ENCODE measurements at regions not wholly inside any gene's neighbourhood (a gene's known extent, or its start where the extent isn't known, plus 50 kb on each side); places are given as distances from the start of the nearest gene placed in this dataset.

GRCh38 chr13:85661675-85662074, 137.5 kb downstream of the SLITRK6 start:
- H3K4me3 ChIP-seq: no peak overlapping the region
- H3K27ac ChIP-seq: no peak overlapping the region
- H3K9me3 ChIP-seq (replicated peaks in 1 of 3): no peaks in the 10 kb centered on the region

GRCh38 chr13:85659493-85659892, 139.7 kb downstream of the SLITRK6 start:
- H3K9me3 ChIP-seq (replicated peaks in 1 of 3): no peaks in the 10 kb centered on the region
- WGBS, 4 donors: 69 to 75% (median 72%) methylated on average over 4 of the region's 4 CpGs
- no peak overlapping the region for H3K4me3 ChIP-seq
- no peaks in the 10 kb centered on the region for H3K27me3 ChIP-seq
- no peaks in the 10 kb centered on the region for H3K36me3 ChIP-seq (replicated peaks in 1 of 2)
- H3K4me1 ChIP-seq (replicated peaks in 1 of 2): no peaks in the 10 kb centered on the region
- no peak for DNase-seq
- no peak overlapping the region for H3K27ac ChIP-seq
- TF ChIP-seq POLR2A (IDR thresholded peaks at IDR 0.05): no peak
- TF ChIP-seq CTCF (IDR thresholded peaks at IDR 0.05): no peak
- intact Hi-C loops (cut with DNase I): no loop called here

More at GRCh38 chr13:85661675-85662074, 137.5 kb downstream of the SLITRK6 start:
- intact Hi-C loops (cut with DNase I): no loop called here
- no peaks in the 10 kb centered on the region for H3K4me1 ChIP-seq (replicated peaks in 1 of 2)
- H3K36me3 ChIP-seq (replicated peaks in 1 of 2): no peaks in the 10 kb centered on the region
- TF ChIP-seq POLR2A (IDR thresholded peaks at IDR 0.05): no peak
- TF ChIP-seq CTCF (IDR thresholded peaks at IDR 0.05): no peak
- H3K27me3 ChIP-seq: no peaks in the 10 kb centered on the region
- DNase-seq: no peak

GRCh38 chr13:85657942-85658341, 141.3 kb downstream of the SLITRK6 start:
- no peak for DNase-seq
- no peaks in the 10 kb centered on the region for H3K27me3 ChIP-seq
- no peaks in the 10 kb centered on the region for H3K9me3 ChIP-seq (replicated peaks in 1 of 3)
- intact Hi-C loops (cut with DNase I): no loop called here
- no peaks in the 10 kb centered on the region for H3K4me1 ChIP-seq (replicated peaks in 1 of 2)
- no peak overlapping the region for H3K4me3 ChIP-seq
- no peak overlapping the region for H3K27ac ChIP-seq
- no peaks in the 10 kb centered on the region for H3K36me3 ChIP-seq (replicated peaks in 1 of 2)
- TF ChIP-seq POLR2A (IDR thresholded peaks at IDR 0.05): no peak
- no peak for TF ChIP-seq CTCF (IDR thresholded peaks at IDR 0.05)

- Histone ChIP-seq H3K4me3 (no peak overlapping the region), H3K27ac (no peak overlapping the region), H3K27me3 (no peaks in the 10 kb centered on the region), H3K4me1 (replicated peaks in 1 of 2) (no peaks in the 10 kb centered on the region), H3K36me3 (replicated peaks in 1 of 2) (no peaks in the 10 kb centered on the region), H3K9me3 (replicated peaks in 1 of 3) (no peaks in the 10 kb centered on the region)
- 54 to 81% (median 63%) methylated on average over 1 of the region's 1 CpG for WGBS, 4 donors
- intact Hi-C loops (cut with DNase I): no loop called here
- TF ChIP-seq POLR2A (IDR thresholded peaks at IDR 0.05) (no peak), CTCF (IDR thresholded peaks at IDR 0.05) (no peak)
- no peak for DNase-seq
These were observed 144.2 kb downstream of the SLITRK6 start for GRCh38 chr13:85655040-85655439.

Data from adrenal gland (tissue), 9 donors.